ENCODE measurements at regions not wholly inside any gene's neighbourhood (a gene's known extent, or its start where the extent isn't known, plus 50 kb on each side); places are given as distances from the start of the nearest gene placed in this dataset.

DNA sequence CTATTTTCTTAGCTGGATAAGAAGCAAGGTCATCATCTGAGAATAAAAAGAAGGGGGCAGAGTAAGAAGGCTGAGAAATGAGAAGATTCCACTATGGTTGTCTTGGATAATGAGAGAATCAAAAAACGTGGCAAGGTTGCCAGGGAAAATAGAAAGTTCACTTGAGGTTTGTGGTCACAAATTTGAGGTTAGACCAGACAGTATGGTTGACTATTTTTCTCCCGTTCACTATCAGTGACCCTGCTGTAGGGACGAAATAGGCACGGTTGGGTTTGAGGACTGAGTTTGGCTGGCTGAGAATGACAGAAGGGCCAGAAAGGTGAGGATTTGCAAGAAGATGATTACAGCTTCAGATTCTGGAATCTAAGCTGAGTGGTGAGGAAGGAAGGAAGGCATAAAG is 266.0 kb upstream of the ZNF462 start:
- Histone ChIP-seq H3K36me3 (no peaks in the 10 kb centered on the region), H3K27me3 (no peaks in the 10 kb centered on the region), H3K27ac (no peak overlapping the region), H3K4me3 (no peak overlapping the region), H3K9me3 (no peaks in the 10 kb centered on the region), H3K4me1 (no peaks in the 10 kb centered on the region)
- no peak for ATAC-seq
- WGBS, 2 donors (ENCODE audit: low coverage in 1 of 2): 50 to 63% methylated on average over 1 to 4 of the region's 4 CpGs
- TF ChIP-seq POLR2A (IDR thresholded peaks at IDR 0.05) (no peak), CTCF (IDR thresholded peaks at IDR 0.05) (no peak), POLR2AphosphoS5 (IDR thresholded peaks at IDR 0.05) (no peak), EP300 (IDR thresholded peaks at IDR 0.05) (no peak)

DNA sequence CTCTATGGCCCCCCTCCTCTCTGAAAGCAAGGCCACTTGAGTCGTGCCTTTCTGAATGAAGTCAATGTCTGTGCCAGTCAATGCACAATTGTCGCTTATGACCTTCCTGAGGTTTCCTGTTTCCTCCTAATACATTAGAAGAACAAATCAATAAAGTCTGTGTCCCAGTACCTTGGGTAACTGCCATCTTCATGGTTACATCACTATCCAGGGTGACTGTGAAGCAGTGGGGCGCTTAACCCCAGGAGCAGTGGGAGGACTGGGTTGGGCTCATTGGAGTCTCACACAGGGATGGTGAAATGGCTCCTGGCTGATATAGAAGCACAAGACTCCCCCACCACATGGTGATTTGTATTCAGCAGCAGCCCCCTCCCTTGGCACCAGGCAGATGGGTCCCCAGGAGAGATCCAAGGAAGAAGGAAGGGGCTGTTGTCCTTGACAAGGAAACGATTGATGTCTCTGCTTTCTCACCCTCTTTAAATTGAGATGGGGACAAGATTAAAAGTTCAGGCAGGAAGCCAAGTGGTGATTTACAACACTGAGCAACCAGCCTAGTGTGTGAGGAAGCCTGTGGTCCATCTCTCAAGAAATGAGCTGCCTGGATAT is 261.9 kb upstream of the ZNF462 start:
- ATAC-seq: no peak
- TF ChIP-seq EP300 (IDR thresholded peaks at IDR 0.05) (no peak), CTCF (IDR thresholded peaks at IDR 0.05) (no peak), POLR2AphosphoS5 (IDR thresholded peaks at IDR 0.05) (no peak), POLR2A (IDR thresholded peaks at IDR 0.05) (no peak)
- Histone ChIP-seq H3K4me3 (no peak overlapping the region), H3K27ac (no peak overlapping the region), H3K27me3 (no peaks in the 10 kb centered on the region), H3K4me1 (no peaks in the 10 kb centered on the region), H3K36me3 (no peaks in the 10 kb centered on the region), H3K9me3 (no peaks in the 10 kb centered on the region)
- 58 to 100% methylated on average over 2 to 3 of the region's 4 CpGs for WGBS, 2 donors (ENCODE audit: low coverage in 1 of 2)

GRCh38 chr9:106602344-106602743 is 260.6 kb upstream of the ZNF462 start:
- Histone ChIP-seq H3K27me3 (no peaks in the 10 kb centered on the region), H3K27ac (no peak overlapping the region), H3K4me3 (no peak overlapping the region), H3K9me3 (no peaks in the 10 kb centered on the region), H3K4me1 (no peaks in the 10 kb centered on the region), H3K36me3 (no peaks in the 10 kb centered on the region)
- no peak for ATAC-seq
- WGBS, 2 donors (ENCODE audit: low coverage in 1 of 2): 71% methylated on average over 1 of the region's 1 CpG; no CpG with 5 or more reads in 1 of the 2 donors
- TF ChIP-seq POLR2AphosphoS5 (IDR thresholded peaks at IDR 0.05): no peak
- no peak for TF ChIP-seq CTCF (IDR thresholded peaks at IDR 0.05)
- no peak for TF ChIP-seq POLR2A (IDR thresholded peaks at IDR 0.05)
- no peak for TF ChIP-seq EP300 (IDR thresholded peaks at IDR 0.05)

DNA sequence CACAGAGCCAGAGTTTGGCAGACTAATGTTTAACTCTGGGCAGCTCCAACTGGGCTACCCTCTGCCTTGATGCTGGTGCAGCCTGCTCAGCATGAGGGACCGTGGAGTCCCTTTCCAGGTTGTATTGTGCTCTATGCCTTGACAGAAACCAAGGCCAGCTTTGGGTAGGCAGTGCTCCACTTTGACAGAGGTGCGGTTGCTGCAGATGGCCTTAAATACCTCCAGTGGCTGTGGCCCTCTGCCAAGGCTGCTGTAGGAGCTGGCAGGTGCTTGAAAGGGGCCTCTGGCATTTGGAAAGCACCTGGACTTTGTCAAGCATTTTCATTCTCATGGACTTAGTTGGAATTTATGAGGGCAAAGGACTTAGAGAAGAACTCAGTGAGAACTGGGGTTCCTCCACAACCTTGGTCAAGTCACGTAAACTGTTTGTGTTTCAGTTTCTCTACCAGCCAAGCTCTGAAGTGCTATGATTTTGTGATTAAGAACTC is 249.7 kb upstream of the ZNF462 start:
- no peaks in the 10 kb centered on the region for H3K27me3 ChIP-seq
- H3K9me3 ChIP-seq: no peaks in the 10 kb centered on the region
- 0 to 40% methylated on average over 1 of the region's 3 CpGs for WGBS, 2 donors (ENCODE audit: low coverage in 1 of 2)
- peaks cover 0 to 7% (median 0%) of the 10 kb centered on the region in 3 donors for H3K4me1 ChIP-seq
- no peak overlapping the region for H3K27ac ChIP-seq
- no peaks in the 10 kb centered on the region for H3K36me3 ChIP-seq
- TF ChIP-seq POLR2AphosphoS5 (IDR thresholded peaks at IDR 0.05) (no peak), POLR2A (IDR thresholded peaks at IDR 0.05) (no peak), CTCF (IDR thresholded peaks at IDR 0.05) (no peak), EP300 (IDR thresholded peaks at IDR 0.05) (no peak)
- H3K4me3 ChIP-seq: no peak overlapping the region
- no peak for ATAC-seq
